ENCODE measurements at regions not wholly inside any gene's neighbourhood (a gene's known extent, or its start where the extent isn't known, plus 50 kb on each side); places are given as distances from the start of the nearest gene placed in this dataset.

DNA sequence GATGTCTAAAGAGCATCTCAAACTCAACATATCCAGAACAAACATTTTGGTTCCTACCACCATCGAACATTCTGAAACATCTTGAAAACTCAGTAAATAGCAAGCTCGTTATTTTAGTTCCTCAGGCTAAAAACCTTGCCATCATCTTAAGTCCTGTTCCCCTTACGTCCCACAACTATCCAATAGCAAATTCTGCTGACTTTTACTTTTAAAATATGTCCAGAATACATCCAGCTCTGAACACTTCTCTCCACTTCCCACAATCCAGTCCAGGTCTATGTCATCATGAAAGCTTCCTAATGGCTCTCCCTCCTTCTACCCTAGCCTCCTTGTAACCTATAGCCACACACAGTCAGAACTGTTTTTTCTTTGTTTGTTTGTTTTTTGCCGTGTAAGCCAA is 279.9 kb downstream of the IPO8 start:
- H3K4me2 ChIP-seq (ENCODE audit: low read length): no peak overlapping the region
- no peak overlapping the region for H3K9ac ChIP-seq (ENCODE audit: low read length)
- H3K4me1 ChIP-seq (ENCODE audit: insufficient read depth, low read length): peaks cover 23% of the 10 kb centered on the region
- no peaks in the 10 kb centered on the region for H3K9me2 ChIP-seq (replicated peaks; ENCODE audit: low read length)
- H2AFZ ChIP-seq (ENCODE audit: low read length): no peak overlapping the region
- no peaks in the 10 kb centered on the region for H3F3A ChIP-seq (ENCODE audit: low read length, unreplicated experiment)
- no peak overlapping the region for H3K4me3 ChIP-seq (ENCODE audit: low read length)
- no peak overlapping the region for H3K27ac ChIP-seq (ENCODE audit: low read length)
- no TSS peak for BruUV-seq (replicated peaks)
- H3K79me2 ChIP-seq (ENCODE audit: low read length): no peaks in the 10 kb centered on the region
- POLR2A ChIA-PET (ENCODE audit: unreplicated experiment): no interaction called here
- TF ChIP-seq, protein P1, sequence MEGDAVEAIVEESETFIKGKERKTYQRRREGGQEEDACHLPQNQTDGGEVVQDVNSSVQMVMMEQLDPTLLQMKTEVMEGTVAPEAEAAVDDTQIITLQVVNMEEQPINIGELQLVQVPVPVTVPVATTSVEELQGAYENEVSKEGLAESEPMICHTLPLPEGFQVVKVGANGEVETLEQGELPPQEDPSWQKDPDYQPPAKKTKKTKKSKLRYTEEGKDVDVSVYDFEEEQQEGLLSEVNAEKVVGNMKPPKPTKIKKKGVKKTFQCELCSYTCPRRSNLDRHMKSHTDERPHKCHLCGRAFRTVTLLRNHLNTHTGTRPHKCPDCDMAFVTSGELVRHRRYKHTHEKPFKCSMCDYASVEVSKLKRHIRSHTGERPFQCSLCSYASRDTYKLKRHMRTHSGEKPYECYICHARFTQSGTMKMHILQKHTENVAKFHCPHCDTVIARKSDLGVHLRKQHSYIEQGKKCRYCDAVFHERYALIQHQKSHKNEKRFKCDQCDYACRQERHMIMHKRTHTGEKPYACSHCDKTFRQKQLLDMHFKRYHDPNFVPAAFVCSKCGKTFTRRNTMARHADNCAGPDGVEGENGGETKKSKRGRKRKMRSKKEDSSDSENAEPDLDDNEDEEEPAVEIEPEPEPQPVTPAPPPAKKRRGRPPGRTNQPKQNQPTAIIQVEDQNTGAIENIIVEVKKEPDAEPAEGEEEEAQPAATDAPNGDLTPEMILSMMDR (conservative IDR thresholded peaks at IDR 0.05; ENCODE audit: low read depth, low read length): no peak
- TF ChIP-seq EZH2phosphoT487 (IDR thresholded peaks at IDR 0.05; ENCODE audit: borderline replicate concordance, low read length) (no peak), EZH2 (IDR thresholded peaks at IDR 0.05; ENCODE audit: low read length, unreplicated experiment) (no peak)
- no peaks in the 10 kb centered on the region for H4K20me1 ChIP-seq (ENCODE audit: low read length)
- no peaks in the 10 kb centered on the region for H3K9me3 ChIP-seq (ENCODE audit: low read length)
- H3K36me3 ChIP-seq (ENCODE audit: low read depth, low read length): no peaks in the 10 kb centered on the region
- ATAC-seq: no peak
- DNase-seq: no peak
- intact Hi-C loops (cut with micrococcal nuclease): no loop called here
- CTCF ChIA-PET: no interaction called here
- H3K27me3 ChIP-seq (ENCODE audit: low read length): no peaks in the 10 kb centered on the region

DNA sequence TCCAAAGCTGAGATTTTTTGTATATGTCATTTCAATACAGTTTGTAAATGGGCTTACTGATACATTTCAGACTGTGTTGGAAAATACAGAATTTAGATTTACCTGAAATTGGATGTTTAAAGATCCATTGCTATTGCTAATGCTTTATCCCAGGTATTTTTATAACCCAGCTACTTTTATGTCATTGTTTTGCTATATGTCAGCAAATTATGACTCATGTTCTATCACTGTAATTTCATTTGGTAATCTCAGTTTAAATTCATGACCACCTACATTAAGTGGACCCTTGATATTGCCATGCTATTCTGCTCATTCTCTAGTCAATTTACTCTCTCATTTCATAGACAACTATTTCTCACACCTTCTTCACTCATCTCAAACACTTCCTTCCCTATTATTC is 281.2 kb downstream of the IPO8 start:
- no peak overlapping the region for H3K9ac ChIP-seq (ENCODE audit: low read length)
- DNase-seq (no peak), ATAC-seq (no peak)
- no peak overlapping the region for H2AFZ ChIP-seq (ENCODE audit: low read length)
- no peak overlapping the region for H3K4me2 ChIP-seq (ENCODE audit: low read length)
- no peak overlapping the region for H3K27ac ChIP-seq (ENCODE audit: low read length)
- TF ChIP-seq, protein P1 (conservative IDR thresholded peaks at IDR 0.05; ENCODE audit: low read depth, low read length): no peak
- no peak for TF ChIP-seq EZH2 (IDR thresholded peaks at IDR 0.05; ENCODE audit: low read length, unreplicated experiment)
- TF ChIP-seq EZH2phosphoT487 (IDR thresholded peaks at IDR 0.05; ENCODE audit: borderline replicate concordance, low read length): no peak
- no peaks in the 10 kb centered on the region for H3K36me3 ChIP-seq (ENCODE audit: low read depth, low read length)
- H3K4me1 ChIP-seq (ENCODE audit: insufficient read depth, low read length): peaks cover 17% of the 10 kb centered on the region
- H3K79me2 ChIP-seq (ENCODE audit: low read length): no peaks in the 10 kb centered on the region
- intact Hi-C loops (cut with micrococcal nuclease): no loop called here
- BruUV-seq (replicated peaks): no TSS peak
- CTCF ChIA-PET: no interaction called here
- POLR2A ChIA-PET (ENCODE audit: unreplicated experiment): no interaction called here
- H3K27me3 ChIP-seq (ENCODE audit: low read length): no peaks in the 10 kb centered on the region
- H4K20me1 ChIP-seq (ENCODE audit: low read length): no peaks in the 10 kb centered on the region
- no peaks in the 10 kb centered on the region for H3F3A ChIP-seq (ENCODE audit: low read length, unreplicated experiment)
- no peak overlapping the region for H3K4me3 ChIP-seq (ENCODE audit: low read length)
- no peaks in the 10 kb centered on the region for H3K9me2 ChIP-seq (replicated peaks; ENCODE audit: low read length)
- H3K9me3 ChIP-seq (ENCODE audit: low read length): no peaks in the 10 kb centered on the region

DNA sequence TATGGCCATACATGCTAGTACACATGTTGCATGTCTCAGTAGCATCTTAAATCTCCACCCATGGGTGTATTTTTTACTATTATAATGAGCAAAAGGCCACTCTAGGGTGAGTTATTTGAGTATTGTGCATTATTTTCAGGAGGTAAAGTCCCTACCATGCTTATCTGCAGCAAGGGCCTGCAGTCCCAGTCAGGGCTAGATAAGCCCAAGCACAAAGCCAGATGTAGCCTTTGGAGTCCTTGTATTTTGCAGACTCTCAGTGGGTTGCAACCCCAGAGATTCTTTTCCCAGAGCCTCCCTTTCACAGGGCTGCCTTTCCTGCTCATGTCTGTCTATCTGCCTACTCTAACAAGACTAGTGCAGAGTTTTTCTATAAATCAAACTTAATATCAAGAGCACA is 295.3 kb downstream of the IPO8 start:
- H4K20me1 ChIP-seq (ENCODE audit: low read length): no peaks in the 10 kb centered on the region
- H3K4me3 ChIP-seq (ENCODE audit: low read length): no peak overlapping the region
- POLR2A ChIA-PET (ENCODE audit: unreplicated experiment): no interaction called here
- no peaks in the 10 kb centered on the region for H3K36me3 ChIP-seq (ENCODE audit: low read depth, low read length)
- H3K9me3 ChIP-seq (ENCODE audit: low read length): peaks cover 6% of the 10 kb centered on the region; the same call in 1 of the 2 replicates
- CTCF ChIA-PET: no interaction called here
- H3K79me2 ChIP-seq (ENCODE audit: low read length): no peaks in the 10 kb centered on the region
- intact Hi-C loops (cut with micrococcal nuclease): no loop called here
- DNase-seq: no peak
- no peak overlapping the region for H3K9ac ChIP-seq (ENCODE audit: low read length)
- H2AFZ ChIP-seq (ENCODE audit: low read length): no peak overlapping the region
- H3K27me3 ChIP-seq (ENCODE audit: low read length): no peaks in the 10 kb centered on the region
- no TSS peak for BruUV-seq (replicated peaks)
- no peak overlapping the region for H3K27ac ChIP-seq (ENCODE audit: low read length)
- H3K9me2 ChIP-seq (replicated peaks; ENCODE audit: low read length): no peaks in the 10 kb centered on the region
- H3F3A ChIP-seq (ENCODE audit: low read length, unreplicated experiment): no peaks in the 10 kb centered on the region
- no peaks in the 10 kb centered on the region for H3K4me1 ChIP-seq (ENCODE audit: insufficient read depth, low read length)
- H3K4me2 ChIP-seq (ENCODE audit: low read length): no peak overlapping the region
- TF ChIP-seq EZH2 (IDR thresholded peaks at IDR 0.05; ENCODE audit: low read length, unreplicated experiment): no peak
- TF ChIP-seq, protein P1 (conservative IDR thresholded peaks at IDR 0.05; ENCODE audit: low read depth, low read length): no peak
- TF ChIP-seq EZH2phosphoT487 (IDR thresholded peaks at IDR 0.05; ENCODE audit: borderline replicate concordance, low read length): no peak
- ATAC-seq: no peak
